T-cell (primary cell): ENCODE measurements at regions not wholly inside any gene's neighbourhood (a gene's known extent, or its start where the extent isn't known, plus 50 kb on each side); places are given as distances from the start of the nearest gene placed in this dataset.

ENCODE experiments used
- ATAC-seq, 4 experiments: fragments of 200-7000 bp in 3 of 4; fragments of 150-1000 bp in 1 of 4; cut with Tn5 transposase; replicated peaks in 1 of 4; 1 replicate in 3 of 4; 2 replicates in 1 of 4; pipeline ENCODE4 v1.10.0; 2021; ENCODE audit warnings: moderate library complexity in 3 of 4, mild to moderate bottlenecking in 2 of 4, moderate number of reproducible peaks in 1 of 4
- CTCF ChIA-PET, 2 donors: fragments of 300-600 bp; sonication (Branson Sonifier 250); formaldehyde crosslinking; loops; one replicate each; lab custom pipeline; 2022; ENCODE audit warnings: antibody characterized with exemption in 2 of 2; lab: Charles Lee
- POLR2A ChIA-PET, 2 donors: fragments of 300-600 bp; sonication (Branson Sonifier 250); formaldehyde crosslinking; loops; one replicate each; lab custom pipeline; 2022; ENCODE audit warnings: antibody characterized with exemption in 2 of 2; lab: Charles Lee
- DNase-seq, 35 experiments: peaks; one replicate each; pipeline versions ENCODE4 v3.0.0 to v3.0.0-alpha.2; 2013 to 2023
- H3K27ac ChIP-seq: one replicate; pipeline ENCODE4 v1.5.1; 2013; ENCODE audit warnings: low read length
- H3K27me3 ChIP-seq, 2 experiments: replicated peaks in 1 of 2; 1 replicate in 1 of 2; 2 replicates in 1 of 2; pipeline versions ENCODE4 v1.6.1 to v1.7.0; 2013; ENCODE audit warnings: low read length in 1 of 2, mixed read lengths in 1 of 2; ENCODE audit not compliant: control insufficient read depth in 2 of 2, insufficient read depth in 2 of 2; ENCODE audit errors: extremely low read depth in 1 of 2
- H3K36me3 ChIP-seq, 2 donors: 1 replicate in 1 of 2; 2 replicates in 1 of 2; pipeline versions ENCODE4 v1.6.1 to v1.7.0; 2013; ENCODE audit warnings: low read length in 1 of 2; ENCODE audit not compliant: control insufficient read depth in 2 of 2, insufficient read depth in 1 of 2; ENCODE audit errors: extremely low read depth in 1 of 2
- H3K4me1 ChIP-seq, 2 experiments: 1 replicate in 1 of 2; 2 replicates in 1 of 2; pipeline versions ENCODE4 v1.6.1 to v1.7.0; 2013; ENCODE audit warnings: low read length in 2 of 2, mixed read lengths in 1 of 2; ENCODE audit not compliant: insufficient read depth in 2 of 2, control insufficient read depth in 1 of 2; ENCODE audit errors: extremely low read depth in 1 of 2
- H3K4me3 ChIP-seq, 2 donors: 1 replicate in 1 of 2; 2 replicates in 1 of 2; pipeline versions ENCODE4 v1.5.1 to v1.7.0; 2013; ENCODE audit warnings: mild to moderate bottlenecking in 2 of 2, low read length in 1 of 2, moderate library complexity in 1 of 2; ENCODE audit not compliant: control insufficient read depth in 1 of 2; ENCODE audit errors: extremely low read depth in 1 of 2
- H3K9me3 ChIP-seq: 2 replicates; pipeline ENCODE4 v1.7.0; 2013
- H3K27ac Mint-ChIP-seq, 2 donors: one replicate each; pipeline ENCODE4 v1.8.0; 2020 to 2021; ENCODE audit warnings: mild to moderate bottlenecking in 2 of 2, mixed read lengths in 2 of 2
- H3K27me3 Mint-ChIP-seq, 2 donors: one replicate each; pipeline ENCODE4 v1.8.0; 2021 to 2022; ENCODE audit warnings: mixed read lengths in 2 of 2
- H3K36me3 Mint-ChIP-seq: one replicate; pipeline ENCODE4 v1.8.0; 2021; ENCODE audit warnings: mixed read lengths
- H3K4me1 Mint-ChIP-seq, 3 donors: one replicate each; pipeline ENCODE4 v1.8.0; 2020 to 2022; ENCODE audit warnings: mixed read lengths in 3 of 3, mild to moderate bottlenecking in 1 of 3
- H3K4me3 Mint-ChIP-seq, 3 donors: one replicate each; pipeline ENCODE4 v1.8.0; 2020 to 2022; ENCODE audit warnings: mild to moderate bottlenecking in 3 of 3, mixed read lengths in 3 of 3, moderate library complexity in 3 of 3
- H3K9me3 Mint-ChIP-seq, 3 donors: one replicate each; pipeline ENCODE4 v1.8.0; 2020 to 2022; ENCODE audit warnings: mixed read lengths in 3 of 3
- WGBS: methylation state at CpG from one replicate; pipeline ENCODE4 v1.1.5; 2013; ENCODE audit warnings: missing lambda C conversion rate; ENCODE audit not compliant: insufficient coverage; 5-methylcytosine and 5-hydroxymethylcytosine counted together

- 91% methylated on average over 4 of the region's 8 CpGs for WGBS
- ATAC-seq, result no peak
- POLR2A ChIA-PET, result interaction anchor here in 1 of 2 donors (0.6 kb wide), 1 partner anchor 14 kb away, joined by 3 read pairs; no protein-coding TSS in a partner anchor
These were observed 398.4 kb upstream of the ID4 start for GRCh38 chr6:19438566-19439353.

DNA sequence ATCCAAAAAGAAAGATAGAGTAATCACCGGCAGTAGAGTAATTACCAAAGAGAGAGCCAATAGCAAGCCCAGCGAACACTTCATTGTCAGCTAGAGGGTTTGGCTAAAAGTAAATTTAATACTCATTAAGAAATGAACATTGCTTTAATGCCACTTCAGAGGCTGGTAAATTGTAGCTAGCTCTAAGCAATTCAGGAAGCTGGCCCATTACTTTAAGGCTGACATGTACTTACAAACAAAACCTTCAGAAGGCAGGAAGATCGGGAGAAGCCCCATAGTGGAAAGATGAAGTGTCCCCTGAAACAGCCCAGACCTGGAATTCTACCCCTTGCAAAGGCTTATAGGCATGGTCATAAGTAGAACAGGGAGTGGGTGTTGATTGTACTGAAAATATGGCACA is 396.6 kb upstream of the ID4 start:
- Mint-ChIP-seq H3K4me3 (no peak overlapping the region), H3K9me3 (peaks cover 5 to 12% (median 12%) of the 10 kb centered on the region in 3 donors), H3K27ac (no peak overlapping the region), H3K4me1 (no peaks in the 10 kb centered on the region), H3K27me3 (no peaks in the 10 kb centered on the region), H3K36me3 (no peaks in the 10 kb centered on the region)
- Histone ChIP-seq H3K27ac (no peak overlapping the region), H3K36me3 (no peaks in the 10 kb centered on the region), H3K9me3 (no peaks in the 10 kb centered on the region), H3K4me3 (no peak overlapping the region), H3K4me1 (no peaks in the 10 kb centered on the region), H3K27me3 (no peaks in the 10 kb centered on the region)
- ChIA-PET CTCF (no interaction called here), POLR2A (no interaction called here)
- DNase-seq (no peak), ATAC-seq (no peak)
- WGBS, result no CpG with 5 or more reads among the region's 3 CpGs

More at GRCh38 chr6:19438566-19439353, 398.4 kb upstream of the ID4 start:
- DNase-seq, result no peak
- peaks cover 5 to 12% (median 12%) of the 10 kb centered on the region in 3 donors for H3K9me3 Mint-ChIP-seq
- H3K4me1 Mint-ChIP-seq, result no peaks in the 10 kb centered on the region
- no peaks in the 10 kb centered on the region for H3K36me3 Mint-ChIP-seq
- Histone ChIP-seq H3K27ac (no peak overlapping the region), H3K4me1 (no peaks in the 10 kb centered on the region), H3K9me3 (no peaks in the 10 kb centered on the region), H3K36me3 (no peaks in the 10 kb centered on the region), H3K4me3 (no peak overlapping the region), H3K27me3 (no peaks in the 10 kb centered on the region)
- H3K27ac Mint-ChIP-seq, result no peak overlapping the region
- no peaks in the 10 kb centered on the region for H3K27me3 Mint-ChIP-seq
- H3K4me3 Mint-ChIP-seq, result no peak overlapping the region
- CTCF ChIA-PET, result no interaction called here

- Histone ChIP-seq H3K4me3 (no peak overlapping the region), H3K4me1 (no peaks in the 10 kb centered on the region), H3K9me3 (no peaks in the 10 kb centered on the region), H3K36me3 (no peaks in the 10 kb centered on the region), H3K27ac (no peak overlapping the region), H3K27me3 (no peaks in the 10 kb centered on the region)
- H3K27me3 Mint-ChIP-seq, result no peaks in the 10 kb centered on the region
- POLR2A ChIA-PET, result no interaction called here
- WGBS, result no CpG with 5 or more reads among the region's 3 CpGs
- no peak for DNase-seq
- no peak for ATAC-seq
- H3K4me1 Mint-ChIP-seq, result no peaks in the 10 kb centered on the region
- H3K36me3 Mint-ChIP-seq, result no peaks in the 10 kb centered on the region
- H3K27ac Mint-ChIP-seq, result no peak overlapping the region
- CTCF ChIA-PET, result no interaction called here
- no peak overlapping the region for H3K4me3 Mint-ChIP-seq
- H3K9me3 Mint-ChIP-seq, result peaks cover 0 to 7% (median 3%) of the 10 kb centered on the region in 3 donors
These were observed 393.8 kb upstream of the ID4 start for GRCh38 chr6:19443411-19443810.

DNA sequence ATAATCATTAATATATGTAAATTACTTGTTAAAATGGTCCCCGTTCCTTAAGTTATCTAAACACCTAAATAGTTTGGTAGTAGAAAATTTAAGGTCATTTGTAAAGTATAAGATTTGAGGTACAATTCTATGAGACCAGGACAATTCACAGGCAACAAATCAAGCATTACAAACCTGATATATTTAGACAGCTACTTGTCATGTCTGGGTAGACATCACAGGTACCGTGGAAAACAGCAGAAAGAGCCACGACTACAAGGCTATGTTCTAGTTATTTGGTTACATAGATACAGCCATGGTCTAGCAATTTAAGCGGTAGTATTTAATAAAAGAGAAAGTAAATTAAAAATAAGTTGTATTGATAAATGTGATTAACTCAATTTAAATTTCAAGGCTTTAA is 393.1 kb upstream of the ID4 start:
- Histone ChIP-seq H3K9me3 (no peaks in the 10 kb centered on the region), H3K27me3 (no peaks in the 10 kb centered on the region), H3K27ac (no peak overlapping the region), H3K36me3 (no peaks in the 10 kb centered on the region), H3K4me1 (no peaks in the 10 kb centered on the region), H3K4me3 (no peak overlapping the region)
- WGBS, result no CpG with 5 or more reads among the region's 4 CpGs
- Mint-ChIP-seq H3K9me3 (peaks cover 0 to 7% (median 3%) of the 10 kb centered on the region in 3 donors), H3K4me1 (no peaks in the 10 kb centered on the region), H3K27me3 (no peaks in the 10 kb centered on the region), H3K36me3 (no peaks in the 10 kb centered on the region), H3K4me3 (no peak overlapping the region), H3K27ac (no peak overlapping the region)
- ChIA-PET CTCF (no interaction called here), POLR2A (no interaction called here)
- ATAC-seq (no peak), DNase-seq (no peak)

- ChIA-PET CTCF (no interaction called here), POLR2A (no interaction called here)
- no peak for DNase-seq
- H3K4me3 Mint-ChIP-seq, result no peak overlapping the region
- peaks cover 0 to 9% (median 3%) of the 10 kb centered on the region in 3 donors for H3K9me3 Mint-ChIP-seq
- H3K27ac Mint-ChIP-seq, result no peak overlapping the region
- Histone ChIP-seq H3K27me3 (no peaks in the 10 kb centered on the region), H3K27ac (no peak overlapping the region), H3K4me1 (no peaks in the 10 kb centered on the region), H3K36me3 (no peaks in the 10 kb centered on the region), H3K9me3 (no peaks in the 10 kb centered on the region), H3K4me3 (no peak overlapping the region)
- no peaks in the 10 kb centered on the region for H3K36me3 Mint-ChIP-seq
- no peaks in the 10 kb centered on the region for H3K27me3 Mint-ChIP-seq
- WGBS, result 78% methylated on average over 1 of the region's 1 CpG
- no peaks in the 10 kb centered on the region for H3K4me1 Mint-ChIP-seq
- no peak for ATAC-seq
These were observed 392.7 kb upstream of the ID4 start for GRCh38 chr6:19444481-19444880.

DNA sequence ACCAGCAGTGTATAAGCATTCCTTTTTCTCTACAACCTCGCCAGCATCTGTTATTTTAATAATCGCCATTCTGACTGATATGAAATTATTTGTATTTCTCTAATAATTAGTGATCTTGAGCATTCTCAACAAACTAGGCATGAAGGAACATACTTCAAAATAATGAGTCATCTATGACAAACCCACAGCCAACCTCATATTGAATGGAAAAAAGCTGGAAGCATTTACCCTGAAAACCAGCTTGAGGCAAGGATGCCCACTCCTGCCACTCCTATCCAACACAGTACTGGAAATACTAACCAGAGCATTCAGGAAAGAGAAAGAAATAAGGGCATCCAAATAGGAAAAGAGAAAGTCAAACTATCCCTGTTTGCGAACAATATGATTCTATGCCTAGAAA is 390.6 kb upstream of the ID4 start:
- ChIA-PET CTCF (no interaction called here), POLR2A (no interaction called here)
- H3K36me3 ChIP-seq, result no peaks in the 10 kb centered on the region
- ATAC-seq (no peak), DNase-seq (no peak)
- WGBS, result no CpG with 5 or more reads among the region's 3 CpGs
- no peak overlapping the region for H3K27ac ChIP-seq
- H3K36me3 Mint-ChIP-seq, result no peaks in the 10 kb centered on the region
- H3K27ac Mint-ChIP-seq, result no peak overlapping the region
- no peaks in the 10 kb centered on the region for H3K9me3 ChIP-seq
- H3K27me3 ChIP-seq, result no peaks in the 10 kb centered on the region
- peaks cover 0 to 11% (median 3%) of the 10 kb centered on the region in 3 donors for H3K9me3 Mint-ChIP-seq
- H3K4me1 Mint-ChIP-seq, result no peaks in the 10 kb centered on the region
- no peak overlapping the region for H3K4me3 ChIP-seq
- H3K4me1 ChIP-seq, result no peaks in the 10 kb centered on the region
- H3K27me3 Mint-ChIP-seq, result no peaks in the 10 kb centered on the region
- H3K4me3 Mint-ChIP-seq, result no peak overlapping the region
